BJ (cell line): ENCODE measurements at regions not wholly inside any gene's neighbourhood (a gene's known extent, or its start where the extent isn't known, plus 50 kb on each side); places are given as distances from the start of the nearest gene placed in this dataset.

Experiments used
- CTCF ChIA-PET: fragments of 350-600 bp; formaldehyde crosslinking; extraction: SDS; loops from one replicate; lab custom pipeline; 2021; ENCODE audit warnings: antibody characterized with exemption, inconsistent platforms; lab: Yijun Ruan, JAX
- POLR2A ChIA-PET: fragments of 300-600 bp; sonication (Branson Sonifier 250); formaldehyde crosslinking; extraction: SDS; loops from one replicate; lab custom pipeline; 2021; ENCODE audit warnings: antibody characterized with exemption; lab: Charles Lee
- DNase-seq: peaks from one replicate; pipeline ENCODE4 v3.0.0-alpha.2; 2011; ENCODE audit warnings: low read depth
- H3K27me3 ChIP-seq: 2 replicates; pipeline ENCODE4 v1.6.0; 2011; ENCODE audit warnings: low read length; ENCODE audit not compliant: control insufficient read depth, insufficient read depth
- H3K36me3 ChIP-seq: 2 replicates; pipeline ENCODE4 v1.5.1; 2011; ENCODE audit warnings: low read length; ENCODE audit not compliant: control insufficient read depth, insufficient read depth
- H3K4me3 ChIP-seq: 2 replicates; pipeline ENCODE4 v1.5.1; 2011; ENCODE audit warnings: low read depth, mild to moderate bottlenecking, control low read depth, low read length
- CTCF ChIP-seq: IDR thresholded peaks from 2 replicates; pipeline ENCODE4 v1.5.1; 2011; ENCODE audit warnings: low read depth, mild to moderate bottlenecking, control low read depth, inconsistent platforms, low read length, moderate library complexity; ENCODE audit not compliant: insufficient read depth

DNA sequence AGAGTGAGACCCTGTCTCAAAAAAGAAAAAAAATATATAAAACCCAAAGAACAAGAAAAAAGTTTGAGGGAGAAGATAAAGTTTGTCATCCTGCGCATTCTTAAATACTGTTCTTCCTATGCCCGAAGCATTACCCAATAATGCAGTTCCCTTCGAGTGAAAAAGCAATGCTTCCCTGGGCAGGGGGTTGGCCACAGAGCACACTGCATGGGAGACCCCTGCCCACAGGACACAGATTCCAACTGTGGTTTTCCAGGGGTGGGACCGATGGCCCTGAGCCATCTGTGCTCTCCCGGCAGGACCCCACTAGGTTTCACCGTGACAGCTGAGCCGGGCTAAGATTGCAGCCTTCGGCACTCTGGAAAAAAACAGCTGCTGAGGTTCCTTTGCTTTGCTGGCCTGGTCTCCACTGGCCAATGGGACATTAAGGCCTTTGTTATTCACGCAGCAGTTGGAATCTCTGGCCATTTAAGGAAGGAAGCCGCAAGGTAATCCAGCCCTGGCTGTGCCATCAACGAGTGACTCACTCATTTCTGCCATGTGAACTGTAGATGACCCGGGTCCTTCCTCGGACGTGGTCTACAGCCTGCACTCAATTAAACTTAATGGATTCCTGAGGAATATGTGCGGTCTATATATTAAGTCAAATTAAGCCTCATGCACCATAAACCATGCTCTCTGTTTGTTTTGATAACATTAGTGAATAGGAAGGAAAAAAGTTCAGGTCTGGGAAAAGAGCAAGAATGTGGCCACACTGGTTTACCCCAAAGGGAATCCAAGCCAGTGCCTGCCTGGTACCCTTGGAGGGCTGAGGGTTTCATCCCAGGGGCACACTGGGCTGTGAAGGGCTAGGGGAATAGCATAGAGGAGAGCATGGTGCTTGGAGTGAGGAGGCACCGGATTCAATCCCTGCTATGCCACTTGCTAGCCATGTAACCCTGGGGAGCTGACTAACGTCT, 163.2 kb downstream of the ZBTB18 start:
- ChIA-PET POLR2A (interaction anchor here (0.7 kb wide), 1 partner anchor 165 kb away, joined by 5 read pairs; no protein-coding TSS in a partner anchor), CTCF (no interaction called here)
- no peak overlapping the region for H3K4me3 ChIP-seq
- no peaks in the 10 kb centered on the region for H3K27me3 ChIP-seq
- DNase-seq, result peak; percentile 99
- TF ChIP-seq CTCF, result no peak
- no peaks in the 10 kb centered on the region for H3K36me3 ChIP-seq

- no peak for TF ChIP-seq CTCF
- POLR2A ChIA-PET, result no interaction called here
- Histone ChIP-seq H3K27me3 (no peaks in the 10 kb centered on the region), H3K36me3 (no peaks in the 10 kb centered on the region), H3K4me3 (no peak overlapping the region)
- CTCF ChIA-PET, result interaction anchor here (0.8 kb wide), 1 partner anchor 433 kb away, joined by 3 read pairs; no protein-coding TSS in a partner anchor
- no peak for DNase-seq
Observed at GRCh38 chr1:244216836-244217235, 165.8 kb downstream of the ZBTB18 start.

DNA sequence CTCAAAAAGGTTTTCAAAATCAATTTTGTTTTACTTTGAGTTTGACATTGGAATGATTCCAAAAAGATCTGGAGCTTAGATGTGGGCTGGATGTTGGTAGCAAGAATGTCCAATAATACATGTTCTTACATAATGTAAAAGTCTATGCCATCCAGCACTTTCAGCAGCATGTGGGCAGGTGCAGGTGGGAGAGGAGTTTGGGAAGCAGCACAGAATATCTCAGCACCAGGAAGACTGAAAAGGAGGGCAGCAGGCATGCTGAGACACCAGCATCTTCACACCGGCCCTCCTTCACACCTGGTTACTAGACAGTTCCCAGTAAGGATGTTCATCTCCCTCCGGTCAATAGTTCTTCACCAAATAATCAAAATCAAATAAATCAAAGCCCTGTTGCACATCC, 166.6 kb downstream of the ZBTB18 start:
- no peak for TF ChIP-seq CTCF
- CTCF ChIA-PET, result no interaction called here
- Histone ChIP-seq H3K27me3 (no peaks in the 10 kb centered on the region), H3K36me3 (no peaks in the 10 kb centered on the region), H3K4me3 (no peak overlapping the region)
- POLR2A ChIA-PET, result no interaction called here
- DNase-seq, result no peak

GRCh38 chr1:244218220-244218619, 167.1 kb downstream of the ZBTB18 start:
- ChIA-PET POLR2A (no interaction called here), CTCF (interaction anchor here (1.0 kb wide), 1 partner anchor 17 kb away, joined by 3 read pairs; no protein-coding TSS in a partner anchor)
- Histone ChIP-seq H3K36me3 (no peaks in the 10 kb centered on the region), H3K4me3 (no peak overlapping the region), H3K27me3 (no peaks in the 10 kb centered on the region)
- no peak for TF ChIP-seq CTCF
- DNase-seq, result no peak

DNA sequence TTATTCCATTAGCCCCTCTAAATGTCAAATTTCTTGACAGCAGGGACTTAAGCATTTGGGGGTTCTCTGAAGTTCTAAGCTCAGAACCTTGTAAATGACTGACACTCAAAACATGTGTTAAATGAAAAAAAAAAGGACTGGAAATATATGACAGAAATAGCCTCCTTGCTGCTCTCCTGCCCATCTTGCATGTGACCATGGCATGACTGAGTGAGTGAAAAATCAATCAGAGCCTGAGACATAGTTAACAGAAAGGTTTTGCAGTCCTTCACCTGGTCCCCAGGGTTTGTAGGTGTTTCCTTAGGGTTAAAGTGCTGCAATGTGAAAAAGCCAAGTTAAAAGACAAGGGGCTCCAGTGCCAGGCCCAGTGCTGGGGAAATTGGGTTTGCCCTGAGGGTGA, 168.1 kb downstream of the ZBTB18 start:
- no peaks in the 10 kb centered on the region for H3K36me3 ChIP-seq
- DNase-seq, result no peak
- no peak overlapping the region for H3K4me3 ChIP-seq
- ChIA-PET CTCF (interaction anchor here (1.0 kb wide), 1 partner anchor 16 kb away, joined by 3 read pairs; no protein-coding TSS in a partner anchor), POLR2A (interaction anchor here (0.6 kb wide), 1 partner anchor 71 kb away, joined by 4 read pairs; no protein-coding TSS in a partner anchor)
- TF ChIP-seq CTCF, result no peak
- H3K27me3 ChIP-seq, result no peaks in the 10 kb centered on the region
